C4-2B (cell line): ENCODE measurements at regions not wholly inside any gene's neighbourhood (a gene's known extent, or its start where the extent isn't known, plus 50 kb on each side); places are given as distances from the start of the nearest gene placed in this dataset.

Experiments
- H3K27ac ChIP-seq: fragments of 450-650 bp; 2 replicates; pipeline ENCODE4 v1.5.1; 2017
- CTCF ChIP-seq: fragments of 450-650 bp; conservative IDR thresholded peaks from 2 replicates; pipeline ENCODE4 v1.5.1; 2017; ENCODE audit warnings: mild to moderate bottlenecking
- ZFX ChIP-seq: fragments of 450-650 bp; IDR thresholded peaks from 2 replicates; pipeline ENCODE4 v1.6.1; 2017

DNA sequence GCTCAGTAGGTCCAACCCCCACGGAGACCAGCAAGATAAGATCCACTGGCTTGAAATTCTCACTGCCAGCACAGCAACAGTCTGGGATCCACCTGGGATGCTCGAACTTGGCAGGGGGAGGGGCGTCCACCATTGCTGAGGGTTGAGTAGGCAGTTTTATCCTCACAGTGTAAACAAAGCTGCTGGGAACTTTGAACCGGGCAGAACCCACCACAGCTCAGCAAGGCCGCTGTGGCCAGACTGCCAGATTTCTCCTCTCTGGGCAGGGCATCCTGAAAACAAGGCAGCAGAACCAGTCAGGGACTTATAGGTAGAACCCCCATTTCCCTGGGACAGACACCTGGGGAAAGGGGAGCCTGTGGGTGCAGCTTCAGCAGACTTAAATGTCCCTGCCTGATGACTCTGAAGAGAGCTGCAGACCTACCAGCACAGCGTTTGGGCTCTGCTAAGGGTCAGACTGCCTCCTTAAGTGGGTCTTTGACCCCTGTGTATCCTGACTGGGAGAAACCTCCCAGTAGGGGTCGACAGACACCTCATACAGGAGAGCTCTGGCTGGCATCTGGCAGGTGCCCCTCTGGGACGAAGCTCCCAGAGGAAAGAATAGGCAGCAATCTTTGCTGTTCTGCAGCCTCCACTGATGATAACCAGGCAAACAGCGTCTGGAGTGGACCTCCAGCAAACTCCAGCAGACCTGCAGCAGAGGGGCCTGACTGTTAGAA lies 782.4 kb upstream of the EYS start:
- TF ChIP-seq CTCF (no peak), ZFX (no peak)
- no peak overlapping the region for H3K27ac ChIP-seq

GRCh38 chr6:66481216-66481615 lies 774.2 kb upstream of the EYS start:
- no peak overlapping the region for H3K27ac ChIP-seq
- TF ChIP-seq ZFX (no peak), CTCF (no peak)

- H3K27ac ChIP-seq = no peak overlapping the region
- TF ChIP-seq ZFX (no peak), CTCF (no peak)
Measured at GRCh38 chr6:66478705-66479104, 771.7 kb upstream of the EYS start.

- TF ChIP-seq CTCF (no peak), ZFX (no peak)
- no peak overlapping the region for H3K27ac ChIP-seq
Measured at GRCh38 chr6:66435321-66435720, 728.3 kb upstream of the EYS start.

GRCh38 chr6:66429210-66429609 lies 722.2 kb upstream of the EYS start:
- TF ChIP-seq ZFX = no peak
- no peak for TF ChIP-seq CTCF
- H3K27ac ChIP-seq = no peak overlapping the region

- H3K27ac ChIP-seq = no peak overlapping the region
- no peak for TF ChIP-seq ZFX
- TF ChIP-seq CTCF = no peak
Measured at GRCh38 chr6:66423047-66423446, 716.0 kb upstream of the EYS start.

- TF ChIP-seq ZFX = no peak
- peak; percentile 40 for TF ChIP-seq CTCF
- H3K27ac ChIP-seq = no peak overlapping the region
Measured at GRCh38 chr6:66421570-66421969, 714.5 kb upstream of the EYS start.
